ENCODE measurements at regions not wholly inside any gene's neighbourhood (a gene's known extent, or its start where the extent isn't known, plus 50 kb on each side); places are given as distances from the start of the nearest gene placed in this dataset.

DNA sequence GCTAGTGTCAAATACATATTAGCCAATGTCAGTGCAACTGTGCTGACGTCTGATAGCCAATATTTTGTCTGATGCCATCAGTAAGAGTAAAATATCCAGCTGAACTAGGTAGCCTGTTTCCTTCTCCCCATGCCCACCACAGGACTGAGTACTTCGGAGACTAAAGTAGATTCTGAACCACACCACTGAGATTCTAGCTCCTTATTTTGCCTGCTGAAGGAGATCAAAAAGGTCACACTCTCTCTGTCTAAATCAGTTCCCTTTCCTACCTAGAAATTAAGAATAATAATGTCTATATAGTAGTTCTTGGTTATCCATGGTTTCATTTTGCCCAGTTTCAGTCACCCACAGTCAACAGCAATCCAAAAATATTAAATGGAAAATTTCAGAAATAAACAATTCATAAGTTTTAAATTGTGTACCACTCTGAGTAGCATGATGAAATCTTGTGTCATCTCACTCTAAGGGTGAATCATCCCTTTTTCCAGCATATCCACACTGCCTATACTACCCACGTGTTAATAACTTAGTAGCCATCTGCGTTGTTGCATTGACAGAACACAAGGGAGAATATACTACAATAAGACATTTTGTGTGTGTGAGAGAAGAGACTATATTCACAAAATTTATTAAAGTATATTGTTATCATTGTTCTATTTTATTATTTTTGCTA is 1043.3 kb upstream of the PIK3C3 start:
- no peak for DNase-seq (ENCODE audit: low read depth in 1 of 2, low spot score in 1 of 2)
- in situ Hi-C loops (cut with HindIII; ENCODE audit: low pct_unique_long_range_greater_than_20kb, low sequenced_read_pairs): no loop called here
- TF ChIP-seq JUND (IDR thresholded peaks at IDR 0.05; ENCODE audit: low read depth): no peak

DNA sequence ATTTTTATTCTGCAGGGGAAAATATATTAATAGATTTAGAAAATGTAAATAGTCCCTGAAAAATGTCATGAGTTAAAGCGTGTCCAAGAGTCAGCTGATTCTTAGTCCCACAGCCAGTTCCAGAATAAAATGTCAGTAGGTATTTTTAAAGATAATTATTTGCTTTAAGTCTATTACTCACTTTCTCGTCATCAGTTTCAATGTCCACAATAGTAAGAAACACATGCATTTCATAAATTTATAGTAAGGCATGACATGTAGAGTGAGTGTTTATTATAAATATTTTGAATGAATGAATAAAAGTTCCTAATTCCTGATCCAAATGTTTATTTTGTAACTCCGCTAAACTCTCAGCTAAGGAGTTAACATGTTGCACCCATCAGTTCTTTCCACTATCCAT is 1044.0 kb upstream of the PIK3C3 start:
- TF ChIP-seq JUND (IDR thresholded peaks at IDR 0.05; ENCODE audit: low read depth): no peak
- in situ Hi-C loops (cut with HindIII; ENCODE audit: low pct_unique_long_range_greater_than_20kb, low sequenced_read_pairs): no loop called here
- no peak for DNase-seq (ENCODE audit: low read depth in 1 of 2, low spot score in 1 of 2)

DNA sequence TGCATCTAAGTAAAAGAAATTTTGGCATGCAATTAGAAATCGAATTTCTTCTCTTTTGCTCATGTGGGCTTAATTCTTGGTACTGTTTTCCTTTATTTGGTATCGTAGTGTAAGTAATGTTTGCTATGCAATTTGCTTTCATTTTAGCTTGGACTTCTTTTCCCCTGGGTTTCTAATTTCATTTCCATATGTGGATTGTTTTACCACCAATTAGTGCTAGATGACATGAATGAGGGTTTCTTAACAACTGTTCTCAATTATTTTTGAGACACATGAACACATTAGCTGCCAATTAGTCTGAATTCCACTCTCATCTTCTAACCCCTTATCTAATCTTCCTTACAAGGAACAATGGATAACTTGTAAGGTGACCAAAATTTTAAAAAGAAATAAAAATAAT is 1047.2 kb upstream of the PIK3C3 start:
- in situ Hi-C loops (cut with HindIII; ENCODE audit: low pct_unique_long_range_greater_than_20kb, low sequenced_read_pairs): no loop called here
- TF ChIP-seq JUND (IDR thresholded peaks at IDR 0.05; ENCODE audit: low read depth): no peak
- no peak for DNase-seq (ENCODE audit: low read depth in 1 of 2, low spot score in 1 of 2)

DNA sequence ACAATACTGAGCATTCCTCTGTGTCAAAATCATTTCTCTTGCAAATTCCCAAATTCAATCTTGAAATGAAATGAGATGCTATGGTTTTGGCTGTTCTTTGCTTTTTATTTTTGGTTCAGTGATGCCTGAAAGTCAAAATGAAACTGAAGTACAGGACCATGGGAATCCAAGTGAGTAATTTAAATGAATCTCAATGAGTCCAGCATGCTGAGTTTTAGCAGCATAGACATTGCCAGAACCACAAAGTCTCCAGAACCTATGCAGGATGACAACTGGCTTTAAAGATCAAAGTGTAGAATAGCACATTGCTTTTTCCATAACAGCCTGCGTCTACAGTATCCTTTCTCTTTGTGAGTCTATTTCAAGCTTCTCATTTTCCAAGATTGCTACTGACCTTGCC is 1050.7 kb upstream of the PIK3C3 start:
- in situ Hi-C loops (cut with HindIII; ENCODE audit: low pct_unique_long_range_greater_than_20kb, low sequenced_read_pairs): no loop called here
- TF ChIP-seq JUND (IDR thresholded peaks at IDR 0.05; ENCODE audit: low read depth): no peak
- DNase-seq (ENCODE audit: low read depth in 1 of 2, low spot score in 1 of 2): no peak

DNA sequence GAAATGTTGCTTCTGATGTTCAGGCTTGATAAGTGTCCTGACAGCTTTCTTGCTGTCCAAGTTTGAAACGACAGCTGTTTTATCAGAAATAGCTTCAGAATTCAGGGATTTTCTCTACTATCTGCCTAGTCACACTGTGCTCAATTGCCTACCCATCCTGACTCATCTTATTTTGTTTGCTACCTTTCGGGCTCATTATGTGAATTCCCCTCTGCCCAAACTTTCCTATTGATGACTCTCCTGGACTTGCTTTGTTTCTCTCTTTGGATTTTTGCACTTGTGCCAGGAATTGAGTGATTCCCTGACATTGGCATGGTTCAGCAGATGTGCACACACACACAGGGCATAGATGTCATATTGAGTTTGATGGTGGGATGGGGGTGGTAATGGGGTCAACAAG is 1052.6 kb upstream of the PIK3C3 start:
- TF ChIP-seq JUND (IDR thresholded peaks at IDR 0.05; ENCODE audit: low read depth): no peak
- DNase-seq (ENCODE audit: low read depth in 1 of 2, low spot score in 1 of 2): no peak
- in situ Hi-C loops (cut with HindIII; ENCODE audit: low pct_unique_long_range_greater_than_20kb, low sequenced_read_pairs): no loop called here

DNA sequence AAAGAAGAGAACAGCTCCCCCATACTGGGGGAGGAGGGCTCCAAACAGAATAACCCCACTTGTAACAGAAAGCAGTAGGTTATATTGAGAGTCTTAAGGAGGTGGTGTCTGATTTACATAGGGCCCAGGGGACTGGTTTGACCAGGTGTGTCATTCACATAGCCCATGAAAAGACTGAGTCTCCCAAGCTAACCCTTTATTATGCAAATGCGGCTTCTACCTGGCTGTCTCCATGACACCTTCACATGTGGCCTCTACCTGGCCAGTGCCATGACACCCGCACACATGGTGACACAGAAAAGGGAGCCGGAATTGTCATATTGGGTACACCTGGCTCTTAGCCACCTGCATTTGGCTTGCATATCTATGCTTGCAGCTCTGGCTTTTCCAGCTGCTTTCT is 1057.2 kb upstream of the PIK3C3 start:
- no peak for TF ChIP-seq JUND (IDR thresholded peaks at IDR 0.05; ENCODE audit: low read depth)
- DNase-seq (ENCODE audit: low read depth in 1 of 2, low spot score in 1 of 2): peak in 1 of 2 experiments; percentile 0
- in situ Hi-C loops (cut with HindIII; ENCODE audit: low pct_unique_long_range_greater_than_20kb, low sequenced_read_pairs): no loop called here

DNA sequence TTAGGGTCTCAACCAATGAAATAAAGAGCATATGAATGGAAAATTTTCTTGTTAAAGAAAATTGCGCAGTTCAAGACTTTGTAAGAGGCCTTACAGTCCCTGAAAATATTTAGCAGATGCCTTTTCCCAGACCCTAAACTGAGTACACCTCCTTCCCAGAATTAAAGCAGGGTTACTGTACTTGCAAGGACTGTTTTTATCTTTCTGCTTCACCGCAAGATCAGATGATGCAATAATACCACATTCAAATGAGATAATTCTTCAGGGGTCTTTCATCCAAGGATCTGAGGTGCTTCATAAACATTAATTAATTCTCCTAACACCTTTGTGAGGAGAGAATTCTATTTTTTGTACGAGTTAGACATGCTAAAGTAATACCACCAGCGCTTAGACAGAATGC is 1071.8 kb upstream of the PIK3C3 start:
- no peak for DNase-seq (ENCODE audit: low read depth in 1 of 2, low spot score in 1 of 2)
- in situ Hi-C loops (cut with HindIII; ENCODE audit: low pct_unique_long_range_greater_than_20kb, low sequenced_read_pairs): no loop called here
- TF ChIP-seq JUND (IDR thresholded peaks at IDR 0.05; ENCODE audit: low read depth): no peak

DNA sequence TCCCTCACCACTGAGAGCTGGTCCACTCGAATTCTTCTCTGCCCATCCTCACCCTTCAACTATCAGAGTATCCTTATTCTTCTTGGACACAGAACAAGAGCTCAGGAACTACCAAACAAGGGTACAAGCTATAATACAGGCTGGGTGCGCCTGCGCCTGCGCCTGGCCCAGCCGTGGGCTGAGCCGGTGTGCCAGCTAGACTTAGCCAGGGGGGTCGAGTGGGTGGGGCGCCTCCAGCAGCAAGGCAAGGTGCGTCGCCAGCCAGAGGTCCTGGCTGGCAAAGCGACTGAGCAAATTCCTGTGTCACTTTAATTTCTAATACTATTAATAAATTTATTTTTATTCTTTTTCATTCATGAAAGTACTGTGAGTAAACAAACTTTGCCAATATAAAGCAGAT is 1072.6 kb upstream of the PIK3C3 start:
- no peak for DNase-seq (ENCODE audit: low read depth in 1 of 2, low spot score in 1 of 2)
- no peak for TF ChIP-seq JUND (IDR thresholded peaks at IDR 0.05; ENCODE audit: low read depth)
- in situ Hi-C loops (cut with HindIII; ENCODE audit: low pct_unique_long_range_greater_than_20kb, low sequenced_read_pairs): no loop called here

DNA sequence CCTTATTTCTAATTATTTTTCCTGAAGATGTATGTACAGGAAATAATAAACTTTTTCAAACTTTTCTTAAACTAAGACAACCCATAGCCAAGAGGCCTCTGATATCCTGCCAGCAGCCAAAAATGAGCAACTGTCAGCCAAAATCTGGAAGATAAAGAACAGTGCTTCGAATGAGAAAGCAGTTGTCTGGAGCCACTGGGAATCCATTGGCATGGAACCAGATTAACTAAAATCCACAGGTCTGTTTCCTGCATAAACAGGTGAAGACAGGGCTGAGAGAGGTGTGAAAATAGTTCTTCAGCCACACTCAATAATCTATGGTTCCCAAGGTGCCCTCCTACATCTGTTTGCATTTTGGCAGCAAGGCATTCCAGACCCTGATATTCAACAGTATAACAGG is 1076.7 kb upstream of the PIK3C3 start:
- TF ChIP-seq JUND (IDR thresholded peaks at IDR 0.05; ENCODE audit: low read depth): no peak
- no peak for DNase-seq (ENCODE audit: low read depth in 1 of 2, low spot score in 1 of 2)
- in situ Hi-C loops (cut with HindIII; ENCODE audit: low pct_unique_long_range_greater_than_20kb, low sequenced_read_pairs): no loop called here

DNA sequence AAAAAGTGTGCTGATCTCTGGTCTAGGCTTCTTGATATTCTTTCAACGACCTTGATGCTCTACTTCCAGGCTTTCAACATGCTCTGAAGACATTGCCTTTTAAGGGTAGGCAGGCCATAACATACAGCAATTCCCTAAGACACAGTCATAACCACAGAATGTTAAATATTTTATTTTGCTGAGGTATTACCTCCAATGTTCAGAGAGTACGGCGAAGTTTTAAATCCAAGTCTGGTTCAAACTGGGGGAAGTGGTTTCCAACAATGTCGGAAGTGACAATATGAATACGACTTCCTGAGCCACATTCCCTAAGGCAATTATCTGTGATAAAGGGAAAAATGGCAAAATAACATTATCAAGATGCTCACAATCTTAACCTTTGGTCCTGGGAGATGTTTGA is 1077.9 kb upstream of the PIK3C3 start:
- no peak for TF ChIP-seq JUND (IDR thresholded peaks at IDR 0.05; ENCODE audit: low read depth)
- in situ Hi-C loops (cut with HindIII; ENCODE audit: low pct_unique_long_range_greater_than_20kb, low sequenced_read_pairs): no loop called here
- no peak for DNase-seq (ENCODE audit: low read depth in 1 of 2, low spot score in 1 of 2)

DNA sequence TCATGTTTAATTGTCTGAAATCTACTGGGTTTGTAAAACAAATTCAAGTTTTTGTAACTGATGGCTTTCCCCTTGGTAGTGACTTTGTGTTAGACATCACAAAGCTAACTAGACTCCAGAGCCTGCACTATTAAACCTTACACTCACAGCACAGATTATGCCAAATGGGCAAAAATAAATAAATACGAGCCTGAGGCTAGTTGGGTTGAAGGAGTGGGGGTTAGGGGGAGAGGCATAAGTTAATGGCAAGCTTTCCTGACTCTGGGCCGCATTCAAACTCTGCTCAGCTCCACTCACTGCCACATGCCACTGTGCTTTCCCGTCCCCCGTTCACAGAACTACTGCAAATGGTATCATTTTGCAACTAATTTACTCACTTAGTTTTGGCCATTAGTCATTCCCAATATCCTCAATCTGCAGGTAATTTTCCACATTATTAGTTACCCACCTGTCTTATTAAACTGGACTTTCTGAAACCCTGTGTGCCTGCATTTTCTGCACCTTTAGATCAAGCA is 1079.9 kb upstream of the PIK3C3 start:
- in situ Hi-C loops (cut with HindIII; ENCODE audit: low pct_unique_long_range_greater_than_20kb, low sequenced_read_pairs): no loop called here
- DNase-seq (ENCODE audit: low read depth in 1 of 2, low spot score in 1 of 2): no peak
- no peak for TF ChIP-seq JUND (IDR thresholded peaks at IDR 0.05; ENCODE audit: low read depth)

DNA sequence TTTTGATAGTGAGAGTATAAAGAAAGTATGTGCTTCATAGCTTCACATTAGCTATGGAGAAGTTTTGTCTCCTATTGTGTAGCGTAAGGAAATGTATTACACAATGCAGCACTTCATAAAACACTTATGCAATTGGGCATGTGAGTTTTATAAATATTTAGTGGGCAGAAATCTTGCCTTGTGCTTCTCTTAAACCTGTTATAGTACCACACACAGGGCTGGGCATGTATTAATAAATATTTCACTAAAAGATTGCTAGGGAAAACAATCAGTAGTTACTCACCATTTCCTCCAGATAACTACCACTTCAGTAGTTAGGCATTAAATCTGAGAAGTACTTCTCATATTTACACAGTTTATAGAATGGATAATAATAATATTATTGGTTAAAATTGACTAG is 1080.8 kb upstream of the PIK3C3 start:
- no peak for TF ChIP-seq JUND (IDR thresholded peaks at IDR 0.05; ENCODE audit: low read depth)
- DNase-seq (ENCODE audit: low read depth in 1 of 2, low spot score in 1 of 2): no peak
- in situ Hi-C loops (cut with HindIII; ENCODE audit: low pct_unique_long_range_greater_than_20kb, low sequenced_read_pairs): no loop called here

DNA sequence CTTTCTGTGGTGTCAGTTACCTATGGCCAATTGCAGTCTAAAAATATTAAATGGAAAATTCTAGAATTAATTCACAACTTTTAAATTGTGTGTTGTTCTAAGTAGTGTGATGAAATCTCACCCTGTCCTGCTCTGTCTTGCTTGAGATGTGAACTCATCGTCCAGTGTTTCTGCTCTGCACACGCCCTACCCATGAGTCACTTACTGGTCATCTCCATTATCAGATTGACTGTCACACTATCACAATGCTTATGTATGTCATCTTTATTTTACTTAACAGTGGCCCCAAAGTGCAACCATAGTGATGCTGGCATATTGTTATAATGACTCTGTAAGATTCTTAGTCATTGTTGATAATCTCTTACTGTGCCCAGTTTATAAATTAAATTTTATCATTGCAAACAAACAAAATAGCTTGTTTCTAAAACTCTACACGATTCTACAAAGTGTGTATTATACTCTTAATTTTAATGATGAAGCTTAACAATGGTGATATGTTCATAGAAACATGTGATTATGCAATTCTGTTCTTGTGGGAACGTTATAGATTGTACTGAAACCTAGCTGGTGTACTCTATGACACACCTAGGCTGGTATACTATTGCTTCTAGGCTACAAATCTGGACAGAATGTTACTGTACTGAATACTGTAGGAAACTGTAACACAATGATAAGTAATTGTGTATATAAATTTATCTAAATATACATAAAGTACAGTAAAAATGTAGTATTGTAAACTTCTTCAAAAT is 1086.8 kb upstream of the PIK3C3 start:
- no peak for TF ChIP-seq JUND (IDR thresholded peaks at IDR 0.05; ENCODE audit: low read depth)
- in situ Hi-C loops (cut with HindIII; ENCODE audit: low pct_unique_long_range_greater_than_20kb, low sequenced_read_pairs): no loop called here
- DNase-seq (ENCODE audit: low read depth in 1 of 2, low spot score in 1 of 2): no peak

Data from T47D (cell line).